ENCODE measurements at regions not wholly inside any gene's neighbourhood (a gene's known extent, or its start where the extent isn't known, plus 50 kb on each side); places are given as distances from the start of the nearest gene placed in this dataset.

GRCh38 chr2:8247905-8248622 lies 433.8 kb upstream of the ID2 start:
- ChIA-PET POLR2A (interaction anchor here (0.7 kb wide), 1 partner anchor 210 kb away, joined by 4 read pairs; no protein-coding TSS in a partner anchor), CTCF (no interaction called here)
- no peak for DNase-seq
- Histone ChIP-seq H3K27me3 (replicated peaks; ENCODE audit: control insufficient read depth, insufficient read depth, low read length) (no peaks in the 10 kb centered on the region), H3K9me3 (peaks cover 16% of the 10 kb centered on the region), H3K4me1 (peaks cover 8% of the 10 kb centered on the region; the same call in 1 of the 2 replicates), H3K4me3 (ENCODE audit: low read depth, low read length) (no peak overlapping the region), H3K36me3 (ENCODE audit: control insufficient read depth, insufficient read depth, low read length) (no peaks in the 10 kb centered on the region)
- H3K27ac Mint-ChIP-seq (ENCODE audit: unreplicated experiment), result no peak overlapping the region
- H3K9me3 Mint-ChIP-seq (ENCODE audit: unreplicated experiment), result peaks cover 11% of the 10 kb centered on the region
- intact Hi-C loops (cut with micrococcal nuclease; ENCODE audit: unreplicated experiment), result no loop called here
- no peak for TF ChIP-seq CTCF (IDR thresholded peaks at IDR 0.05; ENCODE audit: insufficient read depth in 1 of 2, low read depth in 1 of 2, low read length in 1 of 2, severe bottlenecking in 1 of 2, unreplicated experiment in 1 of 2)
- no peak overlapping the region for H3K4me3 Mint-ChIP-seq (ENCODE audit: unreplicated experiment)
- BruUV-seq (replicated peaks), result no TSS peak
- no peaks in the 10 kb centered on the region for H3K36me3 Mint-ChIP-seq (ENCODE audit: insufficient read depth, unreplicated experiment)
- H3K27me3 Mint-ChIP-seq (ENCODE audit: insufficient read depth, unreplicated experiment), result peaks cover 2% of the 10 kb centered on the region
- H3K4me1 Mint-ChIP-seq (ENCODE audit: low read depth, unreplicated experiment), result no peaks in the 10 kb centered on the region

- H3K27me3 ChIP-seq (replicated peaks; ENCODE audit: control insufficient read depth, insufficient read depth, low read length), result no peaks in the 10 kb centered on the region
- H3K36me3 ChIP-seq (ENCODE audit: control insufficient read depth, insufficient read depth, low read length), result no peaks in the 10 kb centered on the region
- intact Hi-C loops (cut with micrococcal nuclease; ENCODE audit: unreplicated experiment), result no loop called here
- H3K4me3 ChIP-seq (ENCODE audit: low read depth, low read length), result no peak overlapping the region
- peaks cover 8% of the 10 kb centered on the region; the same call in 1 of the 2 replicates for H3K4me1 ChIP-seq
- DNase-seq, result no peak
- BruUV-seq (replicated peaks), result no TSS peak
- Mint-ChIP-seq H3K4me1 (ENCODE audit: low read depth, unreplicated experiment) (no peaks in the 10 kb centered on the region), H3K36me3 (ENCODE audit: insufficient read depth, unreplicated experiment) (no peaks in the 10 kb centered on the region), H3K27me3 (ENCODE audit: insufficient read depth, unreplicated experiment) (peaks cover 2% of the 10 kb centered on the region), H3K27ac (ENCODE audit: unreplicated experiment) (no peak overlapping the region), H3K9me3 (ENCODE audit: unreplicated experiment) (peaks cover 11% of the 10 kb centered on the region), H3K4me3 (ENCODE audit: unreplicated experiment) (no peak overlapping the region)
- ChIA-PET CTCF (no interaction called here), POLR2A (interaction anchor here (0.7 kb wide), 1 partner anchor 209 kb away, joined by 4 read pairs; no protein-coding TSS in a partner anchor)
- peaks cover 16% of the 10 kb centered on the region for H3K9me3 ChIP-seq
- no peak for TF ChIP-seq CTCF (IDR thresholded peaks at IDR 0.05; ENCODE audit: insufficient read depth in 1 of 2, low read depth in 1 of 2, low read length in 1 of 2, severe bottlenecking in 1 of 2, unreplicated experiment in 1 of 2)
Measured at GRCh38 chr2:8248623-8248957, 433.3 kb upstream of the ID2 start.

- BruUV-seq (replicated peaks), result no TSS peak
- H3K4me1 Mint-ChIP-seq (ENCODE audit: low read depth, unreplicated experiment), result no peaks in the 10 kb centered on the region
- peaks cover 16% of the 10 kb centered on the region for H3K9me3 ChIP-seq
- no peak overlapping the region for H3K4me3 Mint-ChIP-seq (ENCODE audit: unreplicated experiment)
- H3K36me3 ChIP-seq (ENCODE audit: control insufficient read depth, insufficient read depth, low read length), result no peaks in the 10 kb centered on the region
- no peak for DNase-seq
- ChIA-PET POLR2A (interaction anchor here (0.7 kb wide), 1 partner anchor 209 kb away, joined by 4 read pairs; no protein-coding TSS in a partner anchor), CTCF (no interaction called here)
- H3K27me3 Mint-ChIP-seq (ENCODE audit: insufficient read depth, unreplicated experiment), result peaks cover 2% of the 10 kb centered on the region
- no peak overlapping the region for H3K27ac Mint-ChIP-seq (ENCODE audit: unreplicated experiment)
- no peak for TF ChIP-seq CTCF (IDR thresholded peaks at IDR 0.05; ENCODE audit: insufficient read depth in 1 of 2, low read depth in 1 of 2, low read length in 1 of 2, severe bottlenecking in 1 of 2, unreplicated experiment in 1 of 2)
- H3K27me3 ChIP-seq (replicated peaks; ENCODE audit: control insufficient read depth, insufficient read depth, low read length), result no peaks in the 10 kb centered on the region
- intact Hi-C loops (cut with micrococcal nuclease; ENCODE audit: unreplicated experiment), result no loop called here
- H3K4me3 ChIP-seq (ENCODE audit: low read depth, low read length), result no peak overlapping the region
- H3K4me1 ChIP-seq, result peaks cover 8% of the 10 kb centered on the region; the same call in 1 of the 2 replicates
- no peaks in the 10 kb centered on the region for H3K36me3 Mint-ChIP-seq (ENCODE audit: insufficient read depth, unreplicated experiment)
- peaks cover 11% of the 10 kb centered on the region for H3K9me3 Mint-ChIP-seq (ENCODE audit: unreplicated experiment)
Measured at GRCh38 chr2:8249141-8249540, 432.7 kb upstream of the ID2 start.

Measured in Caco-2 (cell line).